K562 (cell line): ENCODE measurements at regions not wholly inside any gene's neighbourhood (a gene's known extent, or its start where the extent isn't known, plus 50 kb on each side); places are given as distances from the start of the nearest gene placed in this dataset.
"Not testable (repeated sequence)": the region's sequence is repeated elsewhere in the genome, so short reads cannot be mapped to it uniquely, and the experiment has no call there.

Experiments
- DPF2 ChIP-seq: fragments of 450-650 bp; IDR thresholded peaks from 2 replicates; pipeline ENCODE4 v1.6.1; 2016
- EGR1 ChIP-seq: fragments of 450-650 bp; conservative IDR thresholded peaks from 2 replicates; pipeline ENCODE4 v1.6.1; 2017; ENCODE audit warnings: mild to moderate bottlenecking
- MXI1 ChIP-seq: IDR thresholded peaks from 2 replicates; pipeline ENCODE4 v1.6.1; 2011; ENCODE audit warnings: low read depth, mild to moderate bottlenecking, improper control_type of control experiment, low read length
- RNF2 ChIP-seq: sonication (generic); IDR thresholded peaks from 2 replicates; pipeline ENCODE4 v1.6.1; 2016
- SAFB2 ChIP-seq: fragments of 200-400 bp; formaldehyde crosslinking; IDR thresholded peaks from 2 replicates; pipeline ENCODE4 v1.6.1; 2018; ENCODE audit warnings: borderline replicate concordance, low read length, low read depth, moderate library complexity; ENCODE audit not compliant: severe bottlenecking
- SIN3A ChIP-seq, 2 experiments: fragments of 150-350 bp in 1 of 2; IDR thresholded peaks; 2 replicates each; pipeline ENCODE4 v1.6.1; 2011 to 2016; ENCODE audit warnings: borderline replicate concordance in 2 of 2, low read depth in 2 of 2, low read length in 2 of 2, mild to moderate bottlenecking in 2 of 2, moderate library complexity in 2 of 2; ENCODE audit not compliant: control insufficient read depth in 1 of 2
- TAF15 ChIP-seq: fragments of 200-400 bp; formaldehyde crosslinking; IDR thresholded peaks from 2 replicates; pipeline ENCODE4 v1.6.1; 2017; ENCODE audit warnings: mild to moderate bottlenecking, low read depth, low read length, moderate library complexity
- TCF7L2 ChIP-seq: fragments of 150-350 bp; IDR thresholded peaks from 2 replicates; pipeline ENCODE4 v1.6.1; 2016; ENCODE audit warnings: low read depth, mild to moderate bottlenecking, low read length, moderate library complexity
- ZFP1 ChIP-seq: fragments of 450-650 bp; formaldehyde crosslinking; IDR thresholded peaks from 2 replicates; pipeline ENCODE4 v1.4.0; 2020; ENCODE audit warnings: mild to moderate bottlenecking, mixed read lengths
- ZNF143 ChIP-seq: sonication (generic); formaldehyde crosslinking; IDR thresholded peaks from 2 replicates; pipeline ENCODE4 v1.9.0; 2022; ENCODE audit warnings: mild to moderate bottlenecking, missing genetic modification reagents
- ZNF24 ChIP-seq: fragments of 450-650 bp; IDR thresholded peaks from 2 replicates; pipeline ENCODE4 v1.6.1; 2016
- TF ChIP-seq, protein P1 (sequence below), 3 experiments: IDR thresholded peaks in 2 of 3; conservative IDR thresholded peaks in 1 of 3; 2 replicates each; pipeline ENCODE4 v1.5.1; 2011 to 2012; ENCODE audit warnings: low read length in 3 of 3, mild to moderate bottlenecking in 3 of 3, control low read depth in 2 of 3, improper control_type of control experiment in 1 of 3, inconsistent platforms in 1 of 3, low read depth in 1 of 3, mixed read lengths in 1 of 3, moderate library complexity in 1 of 3; ENCODE audit not compliant: insufficient read depth in 2 of 3
- TF ChIP-seq, protein P2 (sequence below), 2 experiments: fragments of 450-650 bp; conservative IDR thresholded peaks; 2 replicates each; pipeline ENCODE4 v1.6.1; 2017; ENCODE audit warnings: mild to moderate bottlenecking in 2 of 2, moderate library complexity in 2 of 2

DNA sequence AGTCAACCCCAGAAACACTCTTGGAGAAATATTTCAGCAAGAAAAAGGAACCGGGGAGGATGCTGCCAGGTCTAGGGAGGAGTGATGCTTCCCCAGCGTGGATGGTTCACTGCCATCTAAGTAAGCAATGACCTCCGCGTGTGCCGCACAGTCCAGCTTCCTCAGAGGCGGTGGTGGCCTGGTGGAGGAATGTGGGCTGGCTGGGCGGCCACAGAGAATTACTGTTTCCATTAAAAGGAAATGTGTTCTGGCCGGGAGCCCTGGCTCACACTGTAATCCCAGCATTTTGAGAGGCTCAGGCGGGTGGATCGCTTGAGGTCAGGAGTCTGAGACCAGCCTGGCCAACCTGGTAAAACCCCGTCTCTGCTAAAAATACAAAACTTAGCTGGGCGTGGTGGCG, 356.7 kb downstream of the GOLGA6L6 start:
- TF ChIP-seq, protein P1, sequence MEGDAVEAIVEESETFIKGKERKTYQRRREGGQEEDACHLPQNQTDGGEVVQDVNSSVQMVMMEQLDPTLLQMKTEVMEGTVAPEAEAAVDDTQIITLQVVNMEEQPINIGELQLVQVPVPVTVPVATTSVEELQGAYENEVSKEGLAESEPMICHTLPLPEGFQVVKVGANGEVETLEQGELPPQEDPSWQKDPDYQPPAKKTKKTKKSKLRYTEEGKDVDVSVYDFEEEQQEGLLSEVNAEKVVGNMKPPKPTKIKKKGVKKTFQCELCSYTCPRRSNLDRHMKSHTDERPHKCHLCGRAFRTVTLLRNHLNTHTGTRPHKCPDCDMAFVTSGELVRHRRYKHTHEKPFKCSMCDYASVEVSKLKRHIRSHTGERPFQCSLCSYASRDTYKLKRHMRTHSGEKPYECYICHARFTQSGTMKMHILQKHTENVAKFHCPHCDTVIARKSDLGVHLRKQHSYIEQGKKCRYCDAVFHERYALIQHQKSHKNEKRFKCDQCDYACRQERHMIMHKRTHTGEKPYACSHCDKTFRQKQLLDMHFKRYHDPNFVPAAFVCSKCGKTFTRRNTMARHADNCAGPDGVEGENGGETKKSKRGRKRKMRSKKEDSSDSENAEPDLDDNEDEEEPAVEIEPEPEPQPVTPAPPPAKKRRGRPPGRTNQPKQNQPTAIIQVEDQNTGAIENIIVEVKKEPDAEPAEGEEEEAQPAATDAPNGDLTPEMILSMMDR (IDR thresholded peaks at IDR 0.05 in 2 of 3, conservative IDR thresholded peaks at IDR 0.05 in 1 of 3; ENCODE audit: insufficient read depth in 2 of 3, low read depth in 1 of 3, low read length in 3 of 3) = not testable (repeated sequence)
- not testable (repeated sequence) for TF ChIP-seq ZFP1 (CRISPR knock-in tag); ZNF143; DPF2; TAF15; SAFB2; TCF7L2; ZNF24; RNF2; MXI1; EGR1; SIN3A (IDR thresholded peaks at IDR 0.05; ENCODE audit: borderline replicate concordance in 2 of 2, control insufficient read depth in 1 of 2, low read depth in 2 of 2, low read length in 2 of 2)
- TF ChIP-seq, protein P2, sequence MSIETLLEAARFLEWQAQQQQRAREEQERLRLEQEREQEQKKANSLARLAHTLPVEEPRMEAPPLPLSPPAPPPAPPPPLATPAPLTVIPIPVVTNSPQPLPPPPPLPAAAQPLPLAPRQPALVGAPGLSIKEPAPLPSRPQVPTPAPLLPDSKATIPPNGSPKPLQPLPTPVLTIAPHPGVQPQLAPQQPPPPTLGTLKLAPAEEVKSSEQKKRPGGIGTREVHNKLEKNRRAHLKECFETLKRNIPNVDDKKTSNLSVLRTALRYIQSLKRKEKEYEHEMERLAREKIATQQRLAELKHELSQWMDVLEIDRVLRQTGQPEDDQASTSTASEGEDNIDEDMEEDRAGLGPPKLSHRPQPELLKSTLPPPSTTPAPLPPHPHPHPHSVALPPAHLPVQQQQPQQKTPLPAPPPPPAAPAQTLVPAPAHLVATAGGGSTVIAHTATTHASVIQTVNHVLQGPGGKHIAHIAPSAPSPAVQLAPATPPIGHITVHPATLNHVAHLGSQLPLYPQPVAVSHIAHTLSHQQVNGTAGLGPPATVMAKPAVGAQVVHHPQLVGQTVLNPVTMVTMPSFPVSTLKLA (conservative IDR thresholded peaks at IDR 0.05) = not testable (repeated sequence)
